ENCODE measurements at regions not wholly inside any gene's neighbourhood (a gene's known extent, or its start where the extent isn't known, plus 50 kb on each side); places are given as distances from the start of the nearest gene placed in this dataset.

DNA sequence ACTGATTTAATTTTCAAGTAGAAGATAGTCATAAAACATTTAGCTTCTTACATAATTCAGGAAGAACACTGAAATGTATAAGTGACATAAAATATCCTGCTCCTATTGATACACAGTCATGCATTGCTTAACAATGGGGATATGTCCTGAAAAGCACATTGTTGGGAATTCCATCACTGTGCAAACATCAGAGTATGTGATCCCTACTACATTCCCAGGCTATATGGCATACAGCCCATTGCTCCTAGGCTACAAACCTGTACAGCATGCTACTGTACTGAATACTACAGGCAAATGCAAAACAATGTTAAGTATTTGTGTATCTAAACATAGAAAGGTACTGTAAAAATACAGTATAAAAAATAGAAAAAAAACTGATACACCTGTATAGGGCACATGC is 723.9 kb upstream of the ARGLU1 start:
- H4K20me1 ChIP-seq (ENCODE audit: insufficient read depth, low read length, poor library complexity, severe bottlenecking) = no peaks in the 10 kb centered on the region

GRCh38 chr13:107289540-107289939 is 721.6 kb upstream of the ARGLU1 start:
- no peaks in the 10 kb centered on the region for H3K4me1 ChIP-seq (ENCODE audit: insufficient read depth, low read length, poor library complexity, severe bottlenecking)
- no peaks in the 10 kb centered on the region for H3F3A ChIP-seq (ENCODE audit: low read depth)
- H3K4me3 ChIP-seq (ENCODE audit: low read length, poor library complexity, severe bottlenecking) = no peak overlapping the region
- TF ChIP-seq EZH2phosphoT487 (IDR thresholded peaks at IDR 0.05; ENCODE audit: borderline replicate concordance) = no peak
- no peak for TF ChIP-seq CTCF (conservative IDR thresholded peaks at IDR 0.05; ENCODE audit: low read length)
- no peaks in the 10 kb centered on the region for H4K20me1 ChIP-seq (ENCODE audit: insufficient read depth, low read length, poor library complexity, severe bottlenecking)
- no peaks in the 10 kb centered on the region for H3K9me3 ChIP-seq (ENCODE audit: insufficient read depth, low read depth, low read length)
- no peak overlapping the region for H3K9ac ChIP-seq (ENCODE audit: low read depth, low read length, poor library complexity, severe bottlenecking)
- no peak overlapping the region for H2AFZ ChIP-seq (ENCODE audit: low read length)
- H3K9me2 ChIP-seq (replicated peaks; ENCODE audit: low read depth, low read length) = no peaks in the 10 kb centered on the region
- H3K27me3 ChIP-seq (ENCODE audit: insufficient read depth, low read length, poor library complexity, severe bottlenecking) = no peaks in the 10 kb centered on the region
- H3K4me2 ChIP-seq (ENCODE audit: low read depth, low read length, poor library complexity, severe bottlenecking) = no peak overlapping the region
- H3K79me2 ChIP-seq (ENCODE audit: insufficient read depth, low read length) = no peaks in the 10 kb centered on the region
- H3K36me3 ChIP-seq (ENCODE audit: insufficient read depth, low read length) = no peaks in the 10 kb centered on the region

More for the DNA sequence above, 723.9 kb upstream of the ARGLU1 start:
- Histone ChIP-seq H3K79me2 (ENCODE audit: insufficient read depth, low read length) (no peaks in the 10 kb centered on the region), H3K4me1 (ENCODE audit: insufficient read depth, low read length, poor library complexity, severe bottlenecking) (no peaks in the 10 kb centered on the region), H2AFZ (ENCODE audit: low read length) (no peak overlapping the region), H3K27me3 (ENCODE audit: insufficient read depth, low read length, poor library complexity, severe bottlenecking) (no peaks in the 10 kb centered on the region), H3K36me3 (ENCODE audit: insufficient read depth, low read length) (no peaks in the 10 kb centered on the region), H3K4me3 (ENCODE audit: low read length, poor library complexity, severe bottlenecking) (no peak overlapping the region), H3K9ac (ENCODE audit: low read depth, low read length, poor library complexity, severe bottlenecking) (no peak overlapping the region), H3F3A (ENCODE audit: low read depth) (no peaks in the 10 kb centered on the region), H3K9me2 (replicated peaks; ENCODE audit: low read depth, low read length) (no peaks in the 10 kb centered on the region), H3K9me3 (ENCODE audit: insufficient read depth, low read depth, low read length) (no peaks in the 10 kb centered on the region), H3K4me2 (ENCODE audit: low read depth, low read length, poor library complexity, severe bottlenecking) (no peak overlapping the region)
- TF ChIP-seq EZH2phosphoT487 (IDR thresholded peaks at IDR 0.05; ENCODE audit: borderline replicate concordance) = no peak
- no peak for TF ChIP-seq CTCF (conservative IDR thresholded peaks at IDR 0.05; ENCODE audit: low read length)

DNA sequence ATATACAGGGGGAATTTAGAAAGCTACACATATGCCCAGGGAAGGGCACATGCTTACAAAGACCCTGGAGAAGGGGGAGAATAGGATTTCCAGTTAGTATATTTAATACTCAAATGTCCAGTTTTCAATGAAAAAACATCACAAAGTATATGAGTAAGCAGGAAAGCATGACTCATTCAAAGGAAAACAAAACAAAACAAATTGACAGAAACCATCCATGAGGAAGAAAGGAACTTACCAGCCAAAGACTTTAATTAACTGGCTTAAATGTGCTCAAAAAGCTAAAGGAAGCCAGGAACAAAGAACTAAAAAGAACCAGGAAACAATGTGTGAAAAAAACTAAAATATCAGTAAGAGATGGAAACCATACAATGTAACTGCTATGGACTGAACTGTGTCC is 716.2 kb upstream of the ARGLU1 start:
- H2AFZ ChIP-seq (ENCODE audit: low read length) = no peak overlapping the region
- H3K27me3 ChIP-seq (ENCODE audit: insufficient read depth, low read length, poor library complexity, severe bottlenecking) = no peaks in the 10 kb centered on the region

More for the DNA sequence above, 716.2 kb upstream of the ARGLU1 start:
- no peaks in the 10 kb centered on the region for H3K4me1 ChIP-seq (ENCODE audit: insufficient read depth, low read length, poor library complexity, severe bottlenecking)
- no peaks in the 10 kb centered on the region for H3K36me3 ChIP-seq (ENCODE audit: insufficient read depth, low read length)
- TF ChIP-seq CTCF (conservative IDR thresholded peaks at IDR 0.05; ENCODE audit: low read length) = no peak
- TF ChIP-seq EZH2phosphoT487 (IDR thresholded peaks at IDR 0.05; ENCODE audit: borderline replicate concordance) = no peak
- no peaks in the 10 kb centered on the region for H3K79me2 ChIP-seq (ENCODE audit: insufficient read depth, low read length)
- no peak overlapping the region for H3K4me2 ChIP-seq (ENCODE audit: low read depth, low read length, poor library complexity, severe bottlenecking)
- H3K9ac ChIP-seq (ENCODE audit: low read depth, low read length, poor library complexity, severe bottlenecking) = no peak overlapping the region
- no peak overlapping the region for H3K4me3 ChIP-seq (ENCODE audit: low read length, poor library complexity, severe bottlenecking)
- no peaks in the 10 kb centered on the region for H3K9me3 ChIP-seq (ENCODE audit: insufficient read depth, low read depth, low read length)
- H4K20me1 ChIP-seq (ENCODE audit: insufficient read depth, low read length, poor library complexity, severe bottlenecking) = no peaks in the 10 kb centered on the region
- no peaks in the 10 kb centered on the region for H3K9me2 ChIP-seq (replicated peaks; ENCODE audit: low read depth, low read length)
- H3F3A ChIP-seq (ENCODE audit: low read depth) = no peaks in the 10 kb centered on the region
